Stimulated activated memory B cell treated with anti-CD40 and anti-IgM and Interleukin-4, amounts not matched to agents 10 μg/mL and 1 μg/mL and 100 μg/mL, for 72 hours (primary cell): ENCODE measurements at regions not wholly inside any gene's neighbourhood (a gene's known extent, or its start where the extent isn't known, plus 50 kb on each side); places are given as distances from the start of the nearest gene placed in this dataset.

ENCODE experiments used
- ATAC-seq: fragments of 150-1000 bp; cut with Tn5 transposase; 2 replicates; pipeline ENCODE4 v1.10.0; 2021
- H3K27ac Mint-ChIP-seq: one replicate; pipeline ENCODE4 v1.8.0; 2022; ENCODE audit warnings: mild to moderate bottlenecking, mixed read lengths
- H3K27me3 Mint-ChIP-seq: one replicate; pipeline ENCODE4 v1.8.0; 2022; ENCODE audit warnings: mixed read lengths
- H3K36me3 Mint-ChIP-seq: one replicate; pipeline ENCODE4 v1.8.0; 2022; ENCODE audit warnings: mixed read lengths
- H3K4me1 Mint-ChIP-seq: one replicate; pipeline ENCODE4 v1.8.0; 2022; ENCODE audit warnings: mixed read lengths
- H3K4me3 Mint-ChIP-seq: one replicate; pipeline ENCODE4 v1.8.0; 2022; ENCODE audit warnings: mild to moderate bottlenecking, moderate library complexity, mixed read lengths
- H3K9me3 Mint-ChIP-seq: one replicate; pipeline ENCODE4 v1.8.0; 2022; ENCODE audit warnings: mixed read lengths

- H3K4me3 Mint-ChIP-seq, result no peak overlapping the region
- no peaks in the 10 kb centered on the region for H3K9me3 Mint-ChIP-seq
- H3K36me3 Mint-ChIP-seq, result no peaks in the 10 kb centered on the region
- ATAC-seq, result no peak
- peaks cover 18% of the 10 kb centered on the region for H3K4me1 Mint-ChIP-seq
- no peaks in the 10 kb centered on the region for H3K27me3 Mint-ChIP-seq
- H3K27ac Mint-ChIP-seq, result peak overlapping the region; percentile 9
These were observed 268.2 kb upstream of the ATP2B1 start for GRCh38 chr12:89976866-89977265.

GRCh38 chr12:89975574-89975973 lies 266.9 kb upstream of the ATP2B1 start:
- Mint-ChIP-seq H3K36me3 (no peaks in the 10 kb centered on the region), H3K9me3 (no peaks in the 10 kb centered on the region), H3K27ac (peak overlapping the region; percentile 16), H3K4me3 (no peak overlapping the region), H3K4me1 (peaks cover 15% of the 10 kb centered on the region), H3K27me3 (no peaks in the 10 kb centered on the region)
- ATAC-seq, result no peak

- no peak overlapping the region for H3K4me3 Mint-ChIP-seq
- H3K36me3 Mint-ChIP-seq, result no peaks in the 10 kb centered on the region
- H3K27ac Mint-ChIP-seq, result no peak overlapping the region
- H3K27me3 Mint-ChIP-seq, result no peaks in the 10 kb centered on the region
- peaks cover 2% of the 10 kb centered on the region for H3K9me3 Mint-ChIP-seq
- peaks cover 23% of the 10 kb centered on the region for H3K4me1 Mint-ChIP-seq
- no peak for ATAC-seq
These were observed 263.2 kb upstream of the ATP2B1 start for GRCh38 chr12:89971880-89972279.

GRCh38 chr12:89970722-89971121 lies 262.1 kb upstream of the ATP2B1 start:
- Mint-ChIP-seq H3K27ac (peak overlapping the region; percentile 7), H3K4me3 (no peak overlapping the region), H3K4me1 (peaks cover 33% of the 10 kb centered on the region), H3K36me3 (no peaks in the 10 kb centered on the region), H3K27me3 (no peaks in the 10 kb centered on the region), H3K9me3 (peaks cover 2% of the 10 kb centered on the region)
- ATAC-seq, result no peak

- peak overlapping the region; percentile 52 for H3K27ac Mint-ChIP-seq
- no peaks in the 10 kb centered on the region for H3K27me3 Mint-ChIP-seq
- no peak for ATAC-seq
- peaks cover 2% of the 10 kb centered on the region for H3K9me3 Mint-ChIP-seq
- H3K4me1 Mint-ChIP-seq, result peaks cover 25% of the 10 kb centered on the region
- H3K4me3 Mint-ChIP-seq, result no peak overlapping the region
- H3K36me3 Mint-ChIP-seq, result no peaks in the 10 kb centered on the region
These were observed 260.5 kb upstream of the ATP2B1 start for GRCh38 chr12:89969093-89969492.

GRCh38 chr12:89968151-89968700 lies 259.6 kb upstream of the ATP2B1 start:
- Mint-ChIP-seq H3K4me1 (peaks cover 25% of the 10 kb centered on the region), H3K27ac (peak overlapping the region; percentile 85), H3K27me3 (no peaks in the 10 kb centered on the region), H3K4me3 (no peak overlapping the region), H3K9me3 (peaks cover 2% of the 10 kb centered on the region), H3K36me3 (no peaks in the 10 kb centered on the region)
- no peak for ATAC-seq

- Mint-ChIP-seq H3K9me3 (peaks cover 2% of the 10 kb centered on the region), H3K27me3 (no peaks in the 10 kb centered on the region)
These were observed 258.0 kb upstream of the ATP2B1 start for GRCh38 chr12:89966495-89967240.

GRCh38 chr12:89965993-89966392 lies 257.4 kb upstream of the ATP2B1 start:
- H3K27ac Mint-ChIP-seq, result peak overlapping the region; percentile 85
- peaks cover 4% of the 10 kb centered on the region for H3K36me3 Mint-ChIP-seq
- H3K4me1 Mint-ChIP-seq, result peaks cover 36% of the 10 kb centered on the region
- H3K27me3 Mint-ChIP-seq, result no peaks in the 10 kb centered on the region
- H3K9me3 Mint-ChIP-seq, result peaks cover 2% of the 10 kb centered on the region
- no peak for ATAC-seq
- no peak overlapping the region for H3K4me3 Mint-ChIP-seq

More at GRCh38 chr12:89966495-89967240, 258.0 kb upstream of the ATP2B1 start:
- H3K4me1 Mint-ChIP-seq, result peaks cover 33% of the 10 kb centered on the region
- no peak overlapping the region for H3K4me3 Mint-ChIP-seq
- ATAC-seq, result peak; percentile 96
- peak overlapping the region; percentile 85 for H3K27ac Mint-ChIP-seq
- no peaks in the 10 kb centered on the region for H3K36me3 Mint-ChIP-seq

- no peak for ATAC-seq
- Mint-ChIP-seq H3K4me3 (no peak overlapping the region), H3K9me3 (no peaks in the 10 kb centered on the region), H3K36me3 (peaks cover 6% of the 10 kb centered on the region), H3K4me1 (peaks cover 56% of the 10 kb centered on the region), H3K27me3 (no peaks in the 10 kb centered on the region), H3K27ac (peak overlapping the region; percentile 70)
These were observed 254.0 kb upstream of the ATP2B1 start for GRCh38 chr12:89962648-89963047.

- H3K36me3 Mint-ChIP-seq, result peaks cover 12% of the 10 kb centered on the region
- peaks cover 50% of the 10 kb centered on the region for H3K4me1 Mint-ChIP-seq
- ATAC-seq, result peak; percentile 50
- H3K4me3 Mint-ChIP-seq, result peak overlapping the region; percentile 72
- H3K27me3 Mint-ChIP-seq, result no peaks in the 10 kb centered on the region
- peak overlapping the region; percentile 84 for H3K27ac Mint-ChIP-seq
- no peaks in the 10 kb centered on the region for H3K9me3 Mint-ChIP-seq
These were observed 252.2 kb upstream of the ATP2B1 start for GRCh38 chr12:89960607-89961394.

- peaks cover 50% of the 10 kb centered on the region for H3K4me1 Mint-ChIP-seq
- peak; percentile 96 for ATAC-seq
- peak overlapping the region; percentile 84 for H3K27ac Mint-ChIP-seq
- peaks cover 12% of the 10 kb centered on the region for H3K36me3 Mint-ChIP-seq
- H3K4me3 Mint-ChIP-seq, result peak overlapping the region; percentile 72
- H3K9me3 Mint-ChIP-seq, result no peaks in the 10 kb centered on the region
- H3K27me3 Mint-ChIP-seq, result no peaks in the 10 kb centered on the region
These were observed 251.4 kb upstream of the ATP2B1 start for GRCh38 chr12:89960011-89960507.

- Mint-ChIP-seq H3K36me3 (peaks cover 12% of the 10 kb centered on the region), H3K9me3 (no peaks in the 10 kb centered on the region), H3K4me1 (peaks cover 50% of the 10 kb centered on the region), H3K27me3 (no peaks in the 10 kb centered on the region), H3K27ac (peak overlapping the region; percentile 84), H3K4me3 (peak overlapping the region; percentile 72)
- ATAC-seq, result no peak
These were observed 250.5 kb upstream of the ATP2B1 start for GRCh38 chr12:89959179-89959578.

GRCh38 chr12:89954259-89954658 lies 245.6 kb upstream of the ATP2B1 start:
- Mint-ChIP-seq H3K36me3 (peaks cover 17% of the 10 kb centered on the region), H3K4me1 (peaks cover 41% of the 10 kb centered on the region), H3K27me3 (no peaks in the 10 kb centered on the region), H3K27ac (no peak overlapping the region), H3K4me3 (no peak overlapping the region), H3K9me3 (no peaks in the 10 kb centered on the region)
- no peak for ATAC-seq

- ATAC-seq, result no peak
These were observed 243.0 kb upstream of the ATP2B1 start for GRCh38 chr12:89951694-89952060.

GRCh38 chr12:89951050-89951693 lies 242.5 kb upstream of the ATP2B1 start:
- Mint-ChIP-seq H3K9me3 (no peaks in the 10 kb centered on the region), H3K27me3 (no peaks in the 10 kb centered on the region), H3K27ac (peak overlapping the region; percentile 88), H3K36me3 (peaks cover 17% of the 10 kb centered on the region), H3K4me3 (peak overlapping the region; percentile 35), H3K4me1 (peaks cover 56% of the 10 kb centered on the region)
- peak; percentile 44 for ATAC-seq

More at GRCh38 chr12:89951694-89952060, 243.0 kb upstream of the ATP2B1 start:
- no peaks in the 10 kb centered on the region for H3K9me3 Mint-ChIP-seq
- peaks cover 15% of the 10 kb centered on the region for H3K36me3 Mint-ChIP-seq
- H3K4me3 Mint-ChIP-seq, result no peak overlapping the region
- no peaks in the 10 kb centered on the region for H3K27me3 Mint-ChIP-seq
- H3K27ac Mint-ChIP-seq, result peak overlapping the region; percentile 88
- peaks cover 53% of the 10 kb centered on the region for H3K4me1 Mint-ChIP-seq
